GM12878 (cell line): ENCODE measurements at regions not wholly inside any gene's neighbourhood (a gene's known extent, or its start where the extent isn't known, plus 50 kb on each side); places are given as distances from the start of the nearest gene placed in this dataset.

ENCODE experiments used
- KDM1A ChIP-seq: fragments of 200-600 bp; sonication (generic); IDR thresholded peaks from 2 replicates; pipeline ENCODE4 v1.6.1; 2016; ENCODE audit warnings: borderline replicate concordance
- POLR2A ChIP-seq: IDR thresholded peaks from 2 replicates; pipeline ENCODE4 v1.6.1; 2011; ENCODE audit warnings: low read depth, mild to moderate bottlenecking, low read length
- TF ChIP-seq, protein P1 (sequence below): IDR thresholded peaks from 2 replicates; pipeline ENCODE4 v1.6.1; 2012; ENCODE audit warnings: low read depth, low read length, improper control_type of control experiment
- TF ChIP-seq, protein P2 (sequence below): IDR thresholded peaks from 2 replicates; pipeline ENCODE4 v1.6.1; 2011; ENCODE audit warnings: low read depth, low read length, improper control_type of control experiment, borderline replicate concordance
- TF ChIP-seq, protein P3 (sequence below): fragments of 450-650 bp; formaldehyde crosslinking; IDR thresholded peaks from 2 replicates; pipeline ENCODE4 v1.4.0; 2020; ENCODE audit warnings: mild to moderate bottlenecking, moderate library complexity
- TF ChIP-seq, protein P4 (sequence below), 3 experiments: IDR thresholded peaks in 2 of 3; conservative IDR thresholded peaks in 1 of 3; 2 replicates each; pipeline ENCODE4 v1.5.1; 2011; ENCODE audit warnings: low read depth in 3 of 3, low read length in 3 of 3, mild to moderate bottlenecking in 3 of 3, control low read depth in 2 of 3, moderate library complexity in 2 of 3, inconsistent platforms in 1 of 3, mixed read lengths in 1 of 3; ENCODE audit not compliant: control insufficient read depth in 2 of 3, insufficient read depth in 1 of 3; ENCODE audit errors: extremely low read depth in 1 of 3

DNA sequence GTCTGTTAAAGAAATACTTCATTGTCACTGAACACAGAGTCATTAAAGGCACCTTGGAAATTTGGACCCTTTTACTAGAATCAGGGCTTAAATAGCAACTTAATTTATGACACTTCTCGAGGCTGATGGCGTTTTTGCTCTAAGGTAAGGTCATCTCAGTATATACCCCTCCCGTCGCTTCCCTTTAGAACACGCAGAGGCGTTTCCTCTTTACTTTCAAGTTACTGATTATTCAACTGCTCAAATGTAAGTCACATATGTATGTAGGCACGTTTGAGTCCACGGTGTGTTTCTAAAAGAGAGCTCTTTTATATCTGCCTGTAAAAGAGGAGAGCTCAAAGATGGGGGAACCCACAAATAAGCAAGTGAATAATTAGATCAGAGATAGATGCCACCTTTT lies 181.5 kb downstream of the TSHZ3 start:
- TF ChIP-seq, protein P1, sequence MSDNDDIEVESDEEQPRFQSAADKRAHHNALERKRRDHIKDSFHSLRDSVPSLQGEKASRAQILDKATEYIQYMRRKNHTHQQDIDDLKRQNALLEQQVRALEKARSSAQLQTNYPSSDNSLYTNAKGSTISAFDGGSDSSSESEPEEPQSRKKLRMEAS, result no peak
- TF ChIP-seq POLR2A (no peak), KDM1A (no peak)
- TF ChIP-seq, protein P2, sequence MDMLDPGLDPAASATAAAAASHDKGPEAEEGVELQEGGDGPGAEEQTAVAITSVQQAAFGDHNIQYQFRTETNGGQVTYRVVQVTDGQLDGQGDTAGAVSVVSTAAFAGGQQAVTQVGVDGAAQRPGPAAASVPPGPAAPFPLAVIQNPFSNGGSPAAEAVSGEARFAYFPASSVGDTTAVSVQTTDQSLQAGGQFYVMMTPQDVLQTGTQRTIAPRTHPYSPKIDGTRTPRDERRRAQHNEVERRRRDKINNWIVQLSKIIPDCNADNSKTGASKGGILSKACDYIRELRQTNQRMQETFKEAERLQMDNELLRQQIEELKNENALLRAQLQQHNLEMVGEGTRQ, result no peak
- TF ChIP-seq, protein P3, sequence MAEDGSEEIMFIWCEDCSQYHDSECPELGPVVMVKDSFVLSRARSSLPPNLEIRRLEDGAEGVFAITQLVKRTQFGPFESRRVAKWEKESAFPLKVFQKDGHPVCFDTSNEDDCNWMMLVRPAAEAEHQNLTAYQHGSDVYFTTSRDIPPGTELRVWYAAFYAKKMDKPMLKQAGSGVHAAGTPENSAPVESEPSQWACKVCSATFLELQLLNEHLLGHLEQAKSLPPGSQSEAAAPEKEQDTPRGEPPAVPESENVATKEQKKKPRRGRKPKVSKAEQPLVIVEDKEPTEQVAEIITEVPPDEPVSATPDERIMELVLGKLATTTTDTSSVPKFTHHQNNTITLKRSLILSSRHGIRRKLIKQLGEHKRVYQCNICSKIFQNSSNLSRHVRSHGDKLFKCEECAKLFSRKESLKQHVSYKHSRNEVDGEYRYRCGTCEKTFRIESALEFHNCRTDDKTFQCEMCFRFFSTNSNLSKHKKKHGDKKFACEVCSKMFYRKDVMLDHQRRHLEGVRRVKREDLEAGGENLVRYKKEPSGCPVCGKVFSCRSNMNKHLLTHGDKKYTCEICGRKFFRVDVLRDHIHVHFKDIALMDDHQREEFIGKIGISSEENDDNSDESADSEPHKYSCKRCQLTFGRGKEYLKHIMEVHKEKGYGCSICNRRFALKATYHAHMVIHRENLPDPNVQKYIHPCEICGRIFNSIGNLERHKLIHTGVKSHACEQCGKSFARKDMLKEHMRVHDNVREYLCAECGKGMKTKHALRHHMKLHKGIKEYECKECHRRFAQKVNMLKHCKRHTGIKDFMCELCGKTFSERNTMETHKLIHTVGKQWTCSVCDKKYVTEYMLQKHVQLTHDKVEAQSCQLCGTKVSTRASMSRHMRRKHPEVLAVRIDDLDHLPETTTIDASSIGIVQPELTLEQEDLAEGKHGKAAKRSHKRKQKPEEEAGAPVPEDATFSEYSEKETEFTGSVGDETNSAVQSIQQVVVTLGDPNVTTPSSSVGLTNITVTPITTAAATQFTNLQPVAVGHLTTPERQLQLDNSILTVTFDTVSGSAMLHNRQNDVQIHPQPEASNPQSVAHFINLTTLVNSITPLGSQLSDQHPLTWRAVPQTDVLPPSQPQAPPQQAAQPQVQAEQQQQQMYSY (CRISPR knock-in tag), result no peak
- TF ChIP-seq, protein P4, sequence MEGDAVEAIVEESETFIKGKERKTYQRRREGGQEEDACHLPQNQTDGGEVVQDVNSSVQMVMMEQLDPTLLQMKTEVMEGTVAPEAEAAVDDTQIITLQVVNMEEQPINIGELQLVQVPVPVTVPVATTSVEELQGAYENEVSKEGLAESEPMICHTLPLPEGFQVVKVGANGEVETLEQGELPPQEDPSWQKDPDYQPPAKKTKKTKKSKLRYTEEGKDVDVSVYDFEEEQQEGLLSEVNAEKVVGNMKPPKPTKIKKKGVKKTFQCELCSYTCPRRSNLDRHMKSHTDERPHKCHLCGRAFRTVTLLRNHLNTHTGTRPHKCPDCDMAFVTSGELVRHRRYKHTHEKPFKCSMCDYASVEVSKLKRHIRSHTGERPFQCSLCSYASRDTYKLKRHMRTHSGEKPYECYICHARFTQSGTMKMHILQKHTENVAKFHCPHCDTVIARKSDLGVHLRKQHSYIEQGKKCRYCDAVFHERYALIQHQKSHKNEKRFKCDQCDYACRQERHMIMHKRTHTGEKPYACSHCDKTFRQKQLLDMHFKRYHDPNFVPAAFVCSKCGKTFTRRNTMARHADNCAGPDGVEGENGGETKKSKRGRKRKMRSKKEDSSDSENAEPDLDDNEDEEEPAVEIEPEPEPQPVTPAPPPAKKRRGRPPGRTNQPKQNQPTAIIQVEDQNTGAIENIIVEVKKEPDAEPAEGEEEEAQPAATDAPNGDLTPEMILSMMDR (IDR thresholded peaks at IDR 0.05 in 2 of 3, conservative IDR thresholded peaks at IDR 0.05 in 1 of 3; ENCODE audit: control insufficient read depth in 2 of 3, extremely low read depth in 1 of 3, insufficient read depth in 1 of 3, low read depth in 3 of 3, low read length in 3 of 3), result no peak
